G401.6 (cell line): ENCODE measurements at regions not wholly inside any gene's neighbourhood (a gene's known extent, or its start where the extent isn't known, plus 50 kb on each side); places are given as distances from the start of the nearest gene placed in this dataset.
"Not testable (repeated sequence)": the region's sequence is repeated elsewhere in the genome, so short reads cannot be mapped to it uniquely, and the experiment has no call there.

Experiments used
- FAIRE-seq: peaks from 2 replicates; lab custom pipeline; 2012; peaks lifted over from hg19 to GRCh38; lab: Jason Lieb, UNC

GRCh38 chr20:6418732-6419131 is 295.9 kb upstream of the FERMT1 start:
- no peak for FAIRE-seq

GRCh38 chr20:6416371-6416770 is 293.5 kb upstream of the FERMT1 start:
- FAIRE-seq = no peak

- FAIRE-seq = no peak
These were observed 288.8 kb upstream of the FERMT1 start for GRCh38 chr20:6411651-6412050.

- FAIRE-seq = no peak
These were observed 287.9 kb upstream of the FERMT1 start for GRCh38 chr20:6410721-6411120.

- no peak for FAIRE-seq
These were observed 284.3 kb upstream of the FERMT1 start for GRCh38 chr20:6407163-6407562.

GRCh38 chr20:6401893-6402557 is 279.2 kb upstream of the FERMT1 start:
- FAIRE-seq = no peak

- FAIRE-seq = no peak
These were observed 274.3 kb upstream of the FERMT1 start for GRCh38 chr20:6397115-6397514.

- no peak for FAIRE-seq
These were observed 272.9 kb upstream of the FERMT1 start for GRCh38 chr20:6395695-6396094.

- FAIRE-seq = no peak
These were observed 265.9 kb upstream of the FERMT1 start for GRCh38 chr20:6388671-6389197.

GRCh38 chr20:6384956-6385486 is 262.2 kb upstream of the FERMT1 start:
- no peak for FAIRE-seq

GRCh38 chr20:6384380-6384779 is 261.6 kb upstream of the FERMT1 start:
- FAIRE-seq = no peak

GRCh38 chr20:6381887-6382286 is 259.1 kb upstream of the FERMT1 start:
- FAIRE-seq = no peak

- no peak for FAIRE-seq
These were observed 239.4 kb upstream of the FERMT1 start for GRCh38 chr20:6362245-6362644.

- no peak for FAIRE-seq
These were observed 237.9 kb upstream of the FERMT1 start for GRCh38 chr20:6360766-6361165.

- FAIRE-seq = no peak
These were observed 233.1 kb upstream of the FERMT1 start for GRCh38 chr20:6355754-6356451.

- FAIRE-seq = no peak
These were observed 226.1 kb upstream of the FERMT1 start for GRCh38 chr20:6348908-6349307.

- no peak for FAIRE-seq
These were observed 225.1 kb upstream of the FERMT1 start for GRCh38 chr20:6347916-6348315.

GRCh38 chr20:6341491-6341890 is 218.7 kb upstream of the FERMT1 start:
- FAIRE-seq = no peak

GRCh38 chr20:6339176-6339575 is 216.3 kb upstream of the FERMT1 start:
- no peak for FAIRE-seq

- no peak for FAIRE-seq
These were observed 210.3 kb upstream of the FERMT1 start for GRCh38 chr20:6333110-6333509.

- FAIRE-seq = not testable (repeated sequence)
These were observed 198.4 kb upstream of the FERMT1 start for GRCh38 chr20:6321235-6321634.

GRCh38 chr20:6311841-6312655 is 189.2 kb upstream of the FERMT1 start:
- no peak for FAIRE-seq

- FAIRE-seq = no peak
These were observed 188.3 kb upstream of the FERMT1 start for GRCh38 chr20:6311097-6311496.
